Ovary (tissue), 3 donors: ENCODE measurements at regions not wholly inside any gene's neighbourhood (a gene's known extent, or its start where the extent isn't known, plus 50 kb on each side); places are given as distances from the start of the nearest gene placed in this dataset.

Experiments used
- EP300 ChIP-seq: sonication (generic); formaldehyde crosslinking; IDR thresholded peaks from one replicate; pipeline ENCODE4 v1.6.1; 2017; ENCODE audit warnings: antibody characterized with exemption
- POLR2A ChIP-seq: fragments of 450-650 bp; IDR thresholded peaks from one replicate; pipeline ENCODE4 v1.6.1; 2017; ENCODE audit warnings: antibody characterized with exemption, mild to moderate bottlenecking, moderate library complexity
- TF ChIP-seq, protein P1 (sequence below), 3 donors: fragments of 450-650 bp in 2 of 3; fragments of 200-600 bp in 1 of 3; IDR thresholded peaks; one replicate each; pipeline versions ENCODE4 v1.5.1 to v1.8.0; 2016 to 2022; ENCODE audit warnings: antibody characterized with exemption in 3 of 3, mild to moderate bottlenecking in 1 of 3
- donor health status: DM: no; HTN: no; CAD: no.

DNA sequence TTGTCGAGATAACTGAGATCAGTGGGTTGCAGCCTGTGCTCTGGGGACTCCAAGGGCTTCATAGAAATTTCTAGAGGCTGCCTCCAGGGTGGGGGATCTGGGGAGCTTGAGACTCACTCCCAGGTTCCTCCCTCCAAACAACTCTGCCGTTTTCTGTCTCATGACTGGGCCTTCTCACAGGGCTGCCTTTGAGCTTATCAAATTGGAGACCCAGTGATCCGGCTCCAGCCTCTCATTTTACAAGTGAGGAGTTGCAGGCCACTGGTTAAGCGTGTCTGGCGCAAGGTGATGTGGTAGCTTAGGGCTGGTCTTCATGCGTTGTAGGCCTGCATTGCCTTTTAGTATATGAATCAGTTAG is 85.8 kb downstream of the SLC25A47 start:
- TF ChIP-seq, protein P1, sequence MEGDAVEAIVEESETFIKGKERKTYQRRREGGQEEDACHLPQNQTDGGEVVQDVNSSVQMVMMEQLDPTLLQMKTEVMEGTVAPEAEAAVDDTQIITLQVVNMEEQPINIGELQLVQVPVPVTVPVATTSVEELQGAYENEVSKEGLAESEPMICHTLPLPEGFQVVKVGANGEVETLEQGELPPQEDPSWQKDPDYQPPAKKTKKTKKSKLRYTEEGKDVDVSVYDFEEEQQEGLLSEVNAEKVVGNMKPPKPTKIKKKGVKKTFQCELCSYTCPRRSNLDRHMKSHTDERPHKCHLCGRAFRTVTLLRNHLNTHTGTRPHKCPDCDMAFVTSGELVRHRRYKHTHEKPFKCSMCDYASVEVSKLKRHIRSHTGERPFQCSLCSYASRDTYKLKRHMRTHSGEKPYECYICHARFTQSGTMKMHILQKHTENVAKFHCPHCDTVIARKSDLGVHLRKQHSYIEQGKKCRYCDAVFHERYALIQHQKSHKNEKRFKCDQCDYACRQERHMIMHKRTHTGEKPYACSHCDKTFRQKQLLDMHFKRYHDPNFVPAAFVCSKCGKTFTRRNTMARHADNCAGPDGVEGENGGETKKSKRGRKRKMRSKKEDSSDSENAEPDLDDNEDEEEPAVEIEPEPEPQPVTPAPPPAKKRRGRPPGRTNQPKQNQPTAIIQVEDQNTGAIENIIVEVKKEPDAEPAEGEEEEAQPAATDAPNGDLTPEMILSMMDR (IDR thresholded peaks at IDR 0.05): no peak
- TF ChIP-seq EP300 (no peak), POLR2A (no peak)
